ENCODE measurements at regions not wholly inside any gene's neighbourhood (a gene's known extent, or its start where the extent isn't known, plus 50 kb on each side); places are given as distances from the start of the nearest gene placed in this dataset.

DNA sequence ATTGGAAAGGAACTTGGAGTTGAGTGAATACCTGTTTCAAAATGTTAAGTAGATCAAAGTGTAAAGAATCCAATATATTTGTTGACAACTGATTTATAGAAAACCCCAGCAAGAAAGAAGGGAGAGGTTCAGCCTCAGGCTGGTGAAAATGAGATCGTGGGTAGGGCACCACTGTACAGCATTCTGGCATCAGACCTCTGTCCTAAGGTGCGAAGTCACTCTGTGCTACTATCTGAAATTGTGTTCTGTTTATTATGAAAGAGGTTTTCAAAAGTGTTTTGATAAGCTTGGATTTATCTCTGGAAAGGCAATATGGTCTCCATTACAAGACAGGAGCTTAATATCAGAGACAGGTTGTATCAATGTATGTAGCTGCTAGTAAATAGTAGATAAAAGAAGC, 80.5 kb upstream of the MAP4K3 start:
- Histone ChIP-seq H3K9ac (ENCODE audit: low read length in 3 of 3) (peak overlapping the region in 1 of 3 donors; percentile 13), H3K4me3 (ENCODE audit: low read length in 3 of 3) (no peak overlapping the region), H3K27ac (ENCODE audit: low read depth in 2 of 2, low read length in 2 of 2) (peak overlapping the region; percentile 40 to 52), H3K9me3 (ENCODE audit: control insufficient read depth in 2 of 3, insufficient read depth in 1 of 3, low read length in 3 of 3) (peaks cover 0 to 10% (median 0%) of the 10 kb centered on the region in 3 donors), H3K27me3 (ENCODE audit: control insufficient read depth, insufficient read depth, low read length) (no peaks in the 10 kb centered on the region), H3K4me1 (ENCODE audit: control insufficient read depth in 2 of 3, insufficient read depth in 2 of 3, low read depth in 1 of 3, low read length in 3 of 3) (peaks cover 4 to 54% (median 35%) of the 10 kb centered on the region in 3 donors), H3K36me3 (ENCODE audit: control insufficient read depth in 2 of 3, insufficient read depth in 3 of 3, low read length in 3 of 3) (no peaks in the 10 kb centered on the region)
- intact Hi-C loops (cut with DNase I) = no loop called here
- FAIRE-seq (no peak), DNase-seq (no peak)
- TF ChIP-seq, protein P1, sequence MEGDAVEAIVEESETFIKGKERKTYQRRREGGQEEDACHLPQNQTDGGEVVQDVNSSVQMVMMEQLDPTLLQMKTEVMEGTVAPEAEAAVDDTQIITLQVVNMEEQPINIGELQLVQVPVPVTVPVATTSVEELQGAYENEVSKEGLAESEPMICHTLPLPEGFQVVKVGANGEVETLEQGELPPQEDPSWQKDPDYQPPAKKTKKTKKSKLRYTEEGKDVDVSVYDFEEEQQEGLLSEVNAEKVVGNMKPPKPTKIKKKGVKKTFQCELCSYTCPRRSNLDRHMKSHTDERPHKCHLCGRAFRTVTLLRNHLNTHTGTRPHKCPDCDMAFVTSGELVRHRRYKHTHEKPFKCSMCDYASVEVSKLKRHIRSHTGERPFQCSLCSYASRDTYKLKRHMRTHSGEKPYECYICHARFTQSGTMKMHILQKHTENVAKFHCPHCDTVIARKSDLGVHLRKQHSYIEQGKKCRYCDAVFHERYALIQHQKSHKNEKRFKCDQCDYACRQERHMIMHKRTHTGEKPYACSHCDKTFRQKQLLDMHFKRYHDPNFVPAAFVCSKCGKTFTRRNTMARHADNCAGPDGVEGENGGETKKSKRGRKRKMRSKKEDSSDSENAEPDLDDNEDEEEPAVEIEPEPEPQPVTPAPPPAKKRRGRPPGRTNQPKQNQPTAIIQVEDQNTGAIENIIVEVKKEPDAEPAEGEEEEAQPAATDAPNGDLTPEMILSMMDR (IDR thresholded peaks at IDR 0.05; ENCODE audit: borderline replicate concordance, extremely low read depth, insufficient read depth) = no peak

DNA sequence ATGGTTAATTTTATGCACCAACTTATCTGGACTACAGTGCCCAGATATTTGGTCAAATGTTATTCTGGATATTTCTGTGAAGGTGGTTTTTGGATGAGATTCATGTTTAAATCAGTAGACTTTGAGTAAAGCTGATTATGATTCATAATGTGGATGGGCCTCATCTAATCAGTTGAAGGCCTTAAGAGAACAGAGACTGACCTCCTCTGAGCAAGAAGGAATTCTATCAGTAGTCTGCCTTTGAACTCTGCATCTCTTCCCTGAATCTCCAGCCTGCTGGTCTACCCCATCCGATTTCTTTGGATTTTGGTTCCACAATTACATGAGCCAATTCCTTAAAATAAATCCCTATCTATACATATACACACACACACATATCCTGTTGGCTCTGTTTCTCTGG, 82.8 kb upstream of the MAP4K3 start:
- H3K36me3 ChIP-seq (ENCODE audit: control insufficient read depth in 2 of 3, insufficient read depth in 3 of 3, low read length in 3 of 3) = no peaks in the 10 kb centered on the region
- FAIRE-seq (no peak), DNase-seq (no peak)
- H3K4me3 ChIP-seq (ENCODE audit: low read length in 3 of 3) = no peak overlapping the region
- H3K9me3 ChIP-seq (ENCODE audit: control insufficient read depth in 2 of 3, insufficient read depth in 1 of 3, low read length in 3 of 3) = peaks cover 0 to 10% (median 0%) of the 10 kb centered on the region in 3 donors
- intact Hi-C loops (cut with DNase I) = no loop called here
- H3K27me3 ChIP-seq (ENCODE audit: control insufficient read depth, insufficient read depth, low read length) = no peaks in the 10 kb centered on the region
- no peak overlapping the region for H3K27ac ChIP-seq (ENCODE audit: low read depth in 2 of 2, low read length in 2 of 2)
- H3K9ac ChIP-seq (ENCODE audit: low read length in 3 of 3) = no peak overlapping the region
- peaks cover 4 to 42% (median 22%) of the 10 kb centered on the region in 3 donors for H3K4me1 ChIP-seq (ENCODE audit: control insufficient read depth in 2 of 3, insufficient read depth in 2 of 3, low read depth in 1 of 3, low read length in 3 of 3)
- TF ChIP-seq, protein P1 (IDR thresholded peaks at IDR 0.05; ENCODE audit: borderline replicate concordance, extremely low read depth, insufficient read depth) = no peak

DNA sequence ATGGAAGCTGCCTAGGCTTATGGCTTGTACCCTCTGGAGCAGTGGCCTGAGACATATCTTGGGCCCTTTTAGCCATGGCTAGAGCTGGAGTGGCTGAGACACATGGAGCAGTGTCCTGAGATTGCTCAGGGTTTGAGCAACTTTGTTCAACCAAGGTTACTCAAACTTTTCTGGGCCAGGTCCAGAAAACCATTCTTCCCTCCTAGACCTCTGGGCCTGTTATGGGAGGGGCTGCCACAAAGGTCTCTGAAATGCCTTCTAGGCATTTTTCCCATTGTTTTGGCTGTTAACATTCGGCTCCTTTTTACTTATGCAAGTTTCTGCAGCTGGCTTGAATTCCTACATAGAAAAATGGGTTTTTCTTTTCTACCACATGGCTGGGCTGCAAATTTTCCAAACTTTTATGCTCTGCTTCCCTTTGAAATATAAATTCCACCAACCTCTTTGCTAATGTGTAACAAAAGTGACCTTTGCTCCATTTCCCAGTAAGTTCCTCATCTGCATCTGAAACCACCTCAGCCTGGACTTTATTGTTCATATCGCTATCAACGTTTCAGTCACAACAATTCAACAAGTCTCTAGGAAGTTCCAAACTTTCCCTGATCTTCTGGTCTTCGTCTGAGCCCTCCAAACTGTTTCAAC, 84.9 kb upstream of the MAP4K3 start:
- no peaks in the 10 kb centered on the region for H3K36me3 ChIP-seq (ENCODE audit: control insufficient read depth in 2 of 3, insufficient read depth in 3 of 3, low read length in 3 of 3)
- no peak overlapping the region for H3K4me3 ChIP-seq (ENCODE audit: low read length in 3 of 3)
- H3K27me3 ChIP-seq (ENCODE audit: control insufficient read depth, insufficient read depth, low read length) = no peaks in the 10 kb centered on the region
- intact Hi-C loops (cut with DNase I) = no loop called here
- H3K9ac ChIP-seq (ENCODE audit: low read length in 3 of 3) = no peak overlapping the region
- H3K27ac ChIP-seq (ENCODE audit: low read depth in 2 of 2, low read length in 2 of 2) = peak overlapping the region in 1 of 2 donors; percentile 3
- DNase-seq (no peak), FAIRE-seq (no peak)
- peaks cover 0 to 10% (median 0%) of the 10 kb centered on the region in 3 donors for H3K9me3 ChIP-seq (ENCODE audit: control insufficient read depth in 2 of 3, insufficient read depth in 1 of 3, low read length in 3 of 3)
- TF ChIP-seq, protein P1 (IDR thresholded peaks at IDR 0.05; ENCODE audit: borderline replicate concordance, extremely low read depth, insufficient read depth) = no peak
- H3K4me1 ChIP-seq (ENCODE audit: control insufficient read depth in 2 of 3, insufficient read depth in 2 of 3, low read depth in 1 of 3, low read length in 3 of 3) = peaks cover 0 to 22% (median 12%) of the 10 kb centered on the region in 3 donors

All from kidney (tissue), 13 donors.